ENCODE measurements at regions not wholly inside any gene's neighbourhood (a gene's known extent, or its start where the extent isn't known, plus 50 kb on each side); places are given as distances from the start of the nearest gene placed in this dataset.

DNA sequence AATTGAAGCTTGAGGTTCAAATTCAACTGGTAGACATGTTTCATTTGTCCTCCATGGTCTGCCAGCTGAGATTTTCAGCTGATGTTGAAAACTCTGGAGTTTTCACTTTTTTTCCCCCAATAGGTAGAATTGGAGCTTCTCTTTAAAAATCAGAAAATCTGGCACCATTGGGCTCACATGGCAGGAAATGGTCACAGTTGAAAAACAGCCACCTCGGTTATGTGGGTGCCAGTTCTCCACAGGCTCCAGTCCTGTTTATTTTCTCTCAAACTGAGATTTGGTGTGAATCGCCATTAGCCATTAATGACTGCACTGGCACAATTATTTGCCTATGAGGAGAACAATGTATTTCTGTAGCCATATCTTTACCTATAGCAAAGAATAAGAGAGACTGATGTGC is 171.4 kb upstream of the TFAP2D start:
- TF ChIP-seq, protein P1, sequence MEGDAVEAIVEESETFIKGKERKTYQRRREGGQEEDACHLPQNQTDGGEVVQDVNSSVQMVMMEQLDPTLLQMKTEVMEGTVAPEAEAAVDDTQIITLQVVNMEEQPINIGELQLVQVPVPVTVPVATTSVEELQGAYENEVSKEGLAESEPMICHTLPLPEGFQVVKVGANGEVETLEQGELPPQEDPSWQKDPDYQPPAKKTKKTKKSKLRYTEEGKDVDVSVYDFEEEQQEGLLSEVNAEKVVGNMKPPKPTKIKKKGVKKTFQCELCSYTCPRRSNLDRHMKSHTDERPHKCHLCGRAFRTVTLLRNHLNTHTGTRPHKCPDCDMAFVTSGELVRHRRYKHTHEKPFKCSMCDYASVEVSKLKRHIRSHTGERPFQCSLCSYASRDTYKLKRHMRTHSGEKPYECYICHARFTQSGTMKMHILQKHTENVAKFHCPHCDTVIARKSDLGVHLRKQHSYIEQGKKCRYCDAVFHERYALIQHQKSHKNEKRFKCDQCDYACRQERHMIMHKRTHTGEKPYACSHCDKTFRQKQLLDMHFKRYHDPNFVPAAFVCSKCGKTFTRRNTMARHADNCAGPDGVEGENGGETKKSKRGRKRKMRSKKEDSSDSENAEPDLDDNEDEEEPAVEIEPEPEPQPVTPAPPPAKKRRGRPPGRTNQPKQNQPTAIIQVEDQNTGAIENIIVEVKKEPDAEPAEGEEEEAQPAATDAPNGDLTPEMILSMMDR (IDR thresholded peaks at IDR 0.05): no peak
- no peak for TF ChIP-seq EZH2phosphoT487 (IDR thresholded peaks at IDR 0.05)

All from neural progenitor cell (in vitro differentiated cells).